KMS-11 (cell line): ENCODE measurements at regions not wholly inside any gene's neighbourhood (a gene's known extent, or its start where the extent isn't known, plus 50 kb on each side); places are given as distances from the start of the nearest gene placed in this dataset.

ENCODE experiments used
- H2AFZ ChIP-seq: fragments of 200-600 bp; sonication (generic); 2 replicates; pipeline ENCODE4 v1.6.1; 2016; ENCODE audit warnings: antibody characterized with exemption, mixed run types, low read depth
- H3K27ac ChIP-seq: fragments of 200-600 bp; sonication (generic); 2 replicates; pipeline ENCODE4 v1.6.1; 2016; ENCODE audit warnings: mild to moderate bottlenecking, mixed run types
- H3K27me3 ChIP-seq: fragments of 200-600 bp; sonication (generic); 2 replicates; pipeline ENCODE4 v1.6.1; 2017; ENCODE audit warnings: mild to moderate bottlenecking, low read depth, mixed run types, moderate library complexity; ENCODE audit not compliant: insufficient read depth
- H3K36me3 ChIP-seq: fragments of 200-600 bp; sonication (generic); 2 replicates; pipeline ENCODE4 v1.6.1; 2017; ENCODE audit warnings: mild to moderate bottlenecking, mixed run types; ENCODE audit not compliant: insufficient read depth
- H3K4me1 ChIP-seq: fragments of 200-600 bp; sonication (generic); 2 replicates; pipeline ENCODE4 v1.6.1; 2016; ENCODE audit warnings: mild to moderate bottlenecking, low read depth, mixed run types; ENCODE audit not compliant: poor library complexity, severe bottlenecking
- H3K4me2 ChIP-seq: fragments of 200-600 bp; sonication (generic); 2 replicates; pipeline ENCODE4 v1.7.0; 2016; ENCODE audit warnings: mild to moderate bottlenecking, mixed run types
- H3K4me3 ChIP-seq: fragments of 200-600 bp; sonication (generic); IDR thresholded peaks from 2 replicates; pipeline ENCODE4 v1.6.1; 2017; ENCODE audit warnings: low read depth, low read length, mixed read lengths; ENCODE audit not compliant: insufficient read depth
- H3K79me2 ChIP-seq: fragments of 200-600 bp; sonication (generic); 2 replicates; pipeline ENCODE4 v1.6.1; 2016; ENCODE audit warnings: low read depth, mixed run types; ENCODE audit not compliant: insufficient read depth
- H3K9ac ChIP-seq: fragments of 200-600 bp; sonication (generic); 2 replicates; pipeline ENCODE4 v1.6.1; 2016; ENCODE audit warnings: mild to moderate bottlenecking, mixed run types
- H4K20me1 ChIP-seq: fragments of 200-600 bp; sonication (generic); 2 replicates; pipeline ENCODE4 v1.6.1; 2016; ENCODE audit warnings: mild to moderate bottlenecking, mixed run types; ENCODE audit not compliant: insufficient read depth
- TF ChIP-seq, protein P1 (sequence below): fragments of 200-600 bp; sonication (generic); conservative IDR thresholded peaks from 2 replicates; pipeline ENCODE4 v1.6.1; 2017; ENCODE audit warnings: low read depth, mild to moderate bottlenecking, antibody characterized with exemption, low read length, moderate library complexity, mixed read lengths

DNA sequence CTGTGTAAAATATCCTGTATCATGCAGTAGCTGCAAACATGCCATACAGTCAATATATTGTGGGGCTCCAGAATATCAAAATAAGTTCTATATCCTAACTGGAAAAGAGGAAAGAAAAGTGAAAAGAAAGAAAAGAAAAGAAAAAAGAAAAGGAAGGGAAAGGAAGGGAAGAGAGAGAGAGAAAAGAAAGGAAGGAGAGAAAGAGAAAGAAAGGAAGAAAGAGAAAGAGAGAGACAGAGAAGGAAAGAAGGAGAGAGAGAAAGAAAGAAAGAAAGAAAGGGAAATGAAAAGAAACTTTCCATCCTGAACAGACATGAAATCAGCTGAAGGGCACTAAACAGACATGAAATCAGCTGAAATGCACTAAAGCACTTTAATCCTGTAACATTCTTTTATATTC, 288.4 kb upstream of the NCKAP5 start:
- no peaks in the 10 kb centered on the region for H3K79me2 ChIP-seq
- H4K20me1 ChIP-seq = no peaks in the 10 kb centered on the region
- H3K4me2 ChIP-seq = no peak overlapping the region
- no peak overlapping the region for H3K9ac ChIP-seq
- H3K4me1 ChIP-seq = no peaks in the 10 kb centered on the region
- H3K27me3 ChIP-seq = no peaks in the 10 kb centered on the region
- no peak overlapping the region for H3K4me3 ChIP-seq
- H3K36me3 ChIP-seq = no peaks in the 10 kb centered on the region
- no peak overlapping the region for H3K27ac ChIP-seq
- H2AFZ ChIP-seq = no peak overlapping the region
- TF ChIP-seq, protein P1, sequence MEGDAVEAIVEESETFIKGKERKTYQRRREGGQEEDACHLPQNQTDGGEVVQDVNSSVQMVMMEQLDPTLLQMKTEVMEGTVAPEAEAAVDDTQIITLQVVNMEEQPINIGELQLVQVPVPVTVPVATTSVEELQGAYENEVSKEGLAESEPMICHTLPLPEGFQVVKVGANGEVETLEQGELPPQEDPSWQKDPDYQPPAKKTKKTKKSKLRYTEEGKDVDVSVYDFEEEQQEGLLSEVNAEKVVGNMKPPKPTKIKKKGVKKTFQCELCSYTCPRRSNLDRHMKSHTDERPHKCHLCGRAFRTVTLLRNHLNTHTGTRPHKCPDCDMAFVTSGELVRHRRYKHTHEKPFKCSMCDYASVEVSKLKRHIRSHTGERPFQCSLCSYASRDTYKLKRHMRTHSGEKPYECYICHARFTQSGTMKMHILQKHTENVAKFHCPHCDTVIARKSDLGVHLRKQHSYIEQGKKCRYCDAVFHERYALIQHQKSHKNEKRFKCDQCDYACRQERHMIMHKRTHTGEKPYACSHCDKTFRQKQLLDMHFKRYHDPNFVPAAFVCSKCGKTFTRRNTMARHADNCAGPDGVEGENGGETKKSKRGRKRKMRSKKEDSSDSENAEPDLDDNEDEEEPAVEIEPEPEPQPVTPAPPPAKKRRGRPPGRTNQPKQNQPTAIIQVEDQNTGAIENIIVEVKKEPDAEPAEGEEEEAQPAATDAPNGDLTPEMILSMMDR = no peak

DNA sequence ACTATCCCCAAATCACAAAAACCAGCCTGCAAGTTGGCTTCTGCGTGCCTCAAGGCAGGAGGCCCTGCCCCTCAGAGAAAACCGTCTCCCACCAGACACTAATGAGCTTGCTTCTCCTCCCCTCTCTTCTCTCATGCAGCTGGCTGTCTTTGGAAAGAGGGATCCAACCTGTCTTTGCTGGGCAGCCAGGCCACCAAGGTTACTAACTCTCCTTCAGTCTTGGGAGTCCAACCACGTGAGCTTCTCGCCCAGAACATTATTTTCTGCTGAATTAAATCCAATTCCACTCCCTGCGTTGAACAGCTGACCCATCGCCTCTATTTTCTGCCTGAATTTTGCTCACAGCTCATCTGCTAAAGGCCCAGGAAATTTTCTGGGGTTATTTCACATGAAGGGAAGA, 291.3 kb upstream of the NCKAP5 start:
- Histone ChIP-seq H3K79me2 (no peaks in the 10 kb centered on the region), H3K4me3 (no peak overlapping the region), H3K27me3 (no peaks in the 10 kb centered on the region), H2AFZ (no peak overlapping the region), H3K36me3 (no peaks in the 10 kb centered on the region), H3K4me2 (no peak overlapping the region), H3K27ac (no peak overlapping the region), H3K4me1 (no peaks in the 10 kb centered on the region), H3K9ac (no peak overlapping the region), H4K20me1 (no peaks in the 10 kb centered on the region)
- TF ChIP-seq, protein P1 = no peak

DNA sequence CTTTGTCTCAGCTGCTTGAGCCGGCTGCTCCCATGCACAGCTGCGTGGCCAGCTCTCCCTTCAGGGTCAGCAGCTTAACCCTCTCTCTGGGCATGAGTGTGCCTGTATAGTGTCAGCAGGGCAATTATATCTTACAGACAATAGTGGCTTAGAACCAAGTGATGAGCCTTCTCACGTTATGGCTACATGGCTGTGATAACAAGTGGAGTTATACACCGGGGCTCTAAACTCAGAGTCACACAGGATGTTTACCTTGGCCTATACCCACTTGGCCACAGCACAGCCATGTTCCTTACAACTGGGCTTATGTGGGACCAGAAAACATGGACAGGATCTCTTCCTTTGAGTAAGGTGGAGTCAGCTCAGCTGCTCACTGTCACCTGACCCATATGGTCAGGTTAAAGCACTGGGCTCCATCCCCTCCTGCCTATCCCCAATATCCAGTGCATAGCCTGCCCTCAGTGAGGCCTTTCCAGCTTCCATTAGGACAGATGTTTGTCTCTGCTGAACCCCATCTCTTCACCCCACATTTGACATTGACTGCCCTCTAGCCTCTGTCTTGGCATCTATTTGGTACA, 294.2 kb upstream of the NCKAP5 start:
- H3K79me2 ChIP-seq = no peaks in the 10 kb centered on the region
- H3K4me1 ChIP-seq = no peaks in the 10 kb centered on the region
- H3K9ac ChIP-seq = no peak overlapping the region
- H3K36me3 ChIP-seq = no peaks in the 10 kb centered on the region
- no peaks in the 10 kb centered on the region for H4K20me1 ChIP-seq
- TF ChIP-seq, protein P1 = no peak
- H3K27me3 ChIP-seq = no peaks in the 10 kb centered on the region
- no peak overlapping the region for H3K4me3 ChIP-seq
- H3K4me2 ChIP-seq = no peak overlapping the region
- H2AFZ ChIP-seq = no peak overlapping the region
- H3K27ac ChIP-seq = no peak overlapping the region

DNA sequence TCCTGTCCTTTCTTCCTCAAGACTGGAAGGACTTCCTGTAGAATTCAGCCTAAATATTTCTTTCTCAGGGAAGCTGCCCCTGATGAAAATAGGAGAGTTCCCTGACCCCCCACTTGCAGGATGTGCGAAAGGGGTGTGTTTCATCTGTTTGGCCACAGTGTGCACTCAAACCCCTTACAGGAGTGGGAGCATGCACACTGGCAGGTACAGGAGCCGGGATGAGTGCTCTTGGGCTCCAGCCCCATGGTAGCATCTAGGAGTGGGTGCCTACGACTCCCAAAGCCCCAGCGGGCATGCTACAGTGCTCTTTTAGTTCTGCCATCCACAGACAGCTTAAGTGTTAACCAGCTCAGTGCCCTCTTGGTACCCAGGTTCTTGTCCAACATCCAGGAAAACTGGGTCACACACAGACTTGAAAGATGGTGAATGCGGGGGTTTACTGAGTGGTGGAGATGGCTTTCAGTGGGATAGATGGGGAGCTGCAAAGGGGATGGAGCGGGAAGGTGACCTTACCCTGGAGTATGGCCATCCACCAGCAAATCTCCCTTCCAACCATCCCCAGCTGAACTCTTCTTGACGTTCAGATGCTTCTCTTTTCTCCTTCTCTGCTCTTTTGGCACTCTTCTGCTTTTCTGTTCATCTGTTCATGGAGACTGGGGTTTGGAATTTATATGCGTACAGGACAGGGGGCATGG, 295.0 kb upstream of the NCKAP5 start:
- Histone ChIP-seq H3K36me3 (no peaks in the 10 kb centered on the region), H3K9ac (no peak overlapping the region), H3K4me2 (no peak overlapping the region), H3K4me3 (no peak overlapping the region), H4K20me1 (no peaks in the 10 kb centered on the region), H3K79me2 (no peaks in the 10 kb centered on the region), H3K27ac (no peak overlapping the region), H3K27me3 (no peaks in the 10 kb centered on the region), H3K4me1 (no peaks in the 10 kb centered on the region), H2AFZ (no peak overlapping the region)
- TF ChIP-seq, protein P1 = no peak
